DMS 273 (cell line): ENCODE measurements at regions not wholly inside any gene's neighbourhood (a gene's known extent, or its start where the extent isn't known, plus 50 kb on each side); places are given as distances from the start of the nearest gene placed in this dataset.

Source experiments
- DNase-seq: peaks from one replicate; lab custom pipeline; 2025; ENCODE audit not compliant: unreplicated experiment; lab: John Stamatoyannopoulos, UW

DNA sequence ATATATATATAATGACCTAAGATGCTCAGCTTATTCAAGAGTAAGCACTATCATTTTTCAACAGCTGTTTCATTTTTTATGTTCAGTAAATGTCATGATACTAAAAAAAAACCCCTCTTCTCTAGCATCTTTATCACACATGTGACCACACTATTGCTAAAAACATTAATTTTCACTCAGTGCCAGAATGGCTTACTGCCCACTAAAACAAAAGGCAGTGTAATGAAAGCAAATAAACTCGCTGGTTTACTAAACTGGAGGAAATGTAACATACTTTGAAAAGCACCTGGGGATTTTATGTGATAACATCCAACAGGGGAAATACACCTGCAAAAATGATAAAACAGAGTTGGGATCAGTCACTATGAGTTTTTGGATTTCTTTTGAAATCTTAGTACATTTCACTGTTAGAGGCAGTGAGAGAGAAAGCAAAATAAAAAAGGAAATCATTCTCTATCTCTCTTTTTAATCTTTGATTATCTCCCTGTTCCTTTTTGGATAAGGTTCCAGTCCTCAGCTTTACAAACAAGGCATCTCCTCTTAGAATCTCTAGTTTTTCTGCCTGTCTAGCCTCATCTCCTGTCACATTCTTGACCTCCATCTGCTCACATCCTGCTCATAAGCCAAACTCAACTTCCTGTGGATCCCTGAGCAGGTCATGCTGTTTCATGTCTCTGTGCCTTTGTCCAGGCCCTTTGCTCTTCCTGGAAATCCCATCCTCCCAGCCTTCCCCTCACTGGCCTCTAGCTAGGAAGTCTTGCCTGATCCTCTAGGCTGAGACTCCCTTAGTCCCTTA is 338.0 kb downstream of the MAN2A1 start:
- peak; percentile 15 for DNase-seq

DNA sequence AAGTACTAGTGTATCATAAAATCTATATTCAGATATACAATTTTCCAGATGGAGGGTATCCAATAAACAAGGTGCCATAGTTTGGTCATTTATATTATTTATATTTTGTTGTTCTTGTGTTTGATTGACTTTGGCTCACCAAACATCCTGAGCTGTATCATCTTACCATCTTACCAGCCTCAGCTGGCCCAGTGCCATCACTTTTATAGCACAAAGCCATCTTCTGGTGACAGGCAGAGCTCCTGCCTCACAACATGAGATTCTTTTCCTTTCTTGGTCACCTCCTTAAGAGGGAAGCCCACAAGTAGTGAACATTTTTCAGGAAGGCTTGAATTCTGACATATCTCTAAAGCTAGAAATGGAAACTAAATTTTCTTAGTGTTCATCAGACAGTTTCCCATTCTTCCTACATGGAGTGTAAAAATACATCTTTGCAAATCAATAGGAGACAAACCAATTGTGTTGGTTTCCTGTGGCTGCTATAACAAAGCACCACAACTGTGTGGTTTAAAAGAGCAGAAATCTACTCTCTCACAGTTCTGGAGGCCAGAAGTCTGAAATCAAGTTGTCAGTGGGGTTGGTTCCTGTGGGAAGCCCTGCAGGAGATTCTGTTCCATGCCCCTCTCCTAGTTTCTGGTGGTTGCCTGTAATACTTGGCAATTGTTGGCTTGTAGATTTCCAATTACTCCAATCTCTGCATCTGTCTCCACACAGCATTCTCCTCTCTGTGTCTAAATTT is 341.8 kb downstream of the MAN2A1 start:
- DNase-seq: peak; percentile 84

DNA sequence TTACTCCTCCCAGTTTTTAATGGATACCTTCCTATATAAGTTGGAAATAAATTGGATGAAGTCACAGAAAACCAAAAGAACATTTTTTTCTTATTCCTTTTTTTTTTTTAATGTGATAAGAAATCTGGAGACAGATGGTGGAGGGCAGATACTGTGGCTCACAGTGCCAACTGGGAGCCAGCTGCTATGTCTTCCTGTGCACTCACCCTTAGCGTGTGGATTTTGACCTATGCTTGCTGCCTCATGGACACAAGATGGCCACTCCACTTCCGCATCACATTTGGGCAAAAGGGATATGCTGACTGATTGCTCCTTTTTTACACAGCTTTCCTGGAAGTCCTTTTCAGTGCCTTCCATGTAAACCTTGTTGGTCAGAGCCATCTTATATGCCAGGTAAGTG is 342.6 kb downstream of the MAN2A1 start:
- DNase-seq: peak; percentile 93

DNA sequence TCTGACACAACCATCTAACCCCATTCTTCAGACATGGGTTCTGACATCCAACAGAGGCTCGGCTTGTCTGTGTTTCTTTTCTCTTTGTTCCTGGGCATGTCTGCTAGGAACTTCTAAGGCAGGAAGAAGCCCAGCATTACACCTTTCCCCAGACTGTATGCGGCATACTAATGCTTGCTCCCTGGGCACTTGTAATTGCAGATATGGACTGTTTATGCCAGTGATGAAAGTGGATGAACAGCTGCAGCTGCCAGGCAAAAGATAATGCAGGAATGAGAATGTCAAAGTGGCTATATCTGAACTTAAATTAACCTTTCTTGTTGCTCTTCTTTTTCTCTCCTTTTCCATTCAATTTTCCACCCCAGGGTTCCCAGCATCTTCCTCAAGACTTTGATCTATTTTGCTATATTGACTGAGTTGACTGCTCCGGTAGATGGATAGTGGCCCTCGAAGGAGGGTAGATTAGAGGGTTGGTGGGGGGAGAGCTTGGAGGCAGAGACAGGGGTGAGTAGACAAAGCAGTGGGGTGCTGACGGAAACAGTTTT is 344.4 kb downstream of the MAN2A1 start:
- DNase-seq: peak; percentile 58

- DNase-seq: no peak
These were observed 348.7 kb downstream of the MAN2A1 start for GRCh38 chr5:110038297-110038997.

- peak; percentile 32 for DNase-seq
These were observed 350.5 kb downstream of the MAN2A1 start for GRCh38 chr5:110040178-110040577.

DNA sequence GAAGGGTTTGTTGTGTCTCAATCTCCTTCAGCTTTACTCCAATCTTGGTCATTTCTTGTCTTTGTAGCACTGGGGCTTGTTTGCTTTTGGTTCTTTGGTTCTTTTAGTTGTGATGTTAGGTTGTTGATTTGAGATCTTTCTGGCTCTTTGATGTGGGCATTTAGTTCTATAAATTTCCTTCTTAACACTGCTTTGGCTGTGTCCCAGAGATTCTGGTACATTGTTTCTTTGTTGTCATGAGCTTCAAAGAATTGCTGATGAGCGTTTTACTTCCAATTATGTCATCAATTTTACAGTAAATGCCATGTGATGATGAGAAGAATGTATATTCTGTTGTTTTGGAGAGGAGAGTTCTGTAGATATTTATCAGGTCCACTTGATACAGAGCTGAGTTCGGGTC is 353.3 kb downstream of the MAN2A1 start:
- no peak for DNase-seq

GRCh38 chr5:110045158-110045557 is 355.4 kb downstream of the MAN2A1 start:
- peak; percentile 6 for DNase-seq

GRCh38 chr5:110048491-110048890 is 358.8 kb downstream of the MAN2A1 start:
- DNase-seq: peak; percentile 5

- DNase-seq: no peak
These were observed 360.1 kb downstream of the MAN2A1 start for GRCh38 chr5:110049816-110050215.

GRCh38 chr5:110050640-110051345 is 361.1 kb downstream of the MAN2A1 start:
- no peak for DNase-seq

DNA sequence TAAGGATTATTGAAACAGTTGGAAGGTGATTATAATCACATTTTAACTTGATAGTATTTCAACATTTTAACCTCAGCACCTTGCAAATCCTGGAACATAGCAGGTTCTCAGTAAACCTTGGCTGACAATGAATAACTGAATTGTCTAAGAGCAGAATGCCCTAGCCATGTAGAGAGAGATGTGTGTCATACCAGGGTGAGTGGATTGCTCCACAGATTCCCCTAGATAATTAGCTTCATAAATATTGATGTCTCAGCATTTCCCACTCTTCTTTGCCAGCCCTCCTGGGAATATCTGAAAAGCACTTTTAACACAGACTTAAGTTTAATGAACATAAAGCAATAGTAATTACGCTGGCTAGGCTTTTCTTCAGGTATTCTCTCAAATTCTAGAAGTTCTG is 363.5 kb downstream of the MAN2A1 start:
- DNase-seq: no peak

DNA sequence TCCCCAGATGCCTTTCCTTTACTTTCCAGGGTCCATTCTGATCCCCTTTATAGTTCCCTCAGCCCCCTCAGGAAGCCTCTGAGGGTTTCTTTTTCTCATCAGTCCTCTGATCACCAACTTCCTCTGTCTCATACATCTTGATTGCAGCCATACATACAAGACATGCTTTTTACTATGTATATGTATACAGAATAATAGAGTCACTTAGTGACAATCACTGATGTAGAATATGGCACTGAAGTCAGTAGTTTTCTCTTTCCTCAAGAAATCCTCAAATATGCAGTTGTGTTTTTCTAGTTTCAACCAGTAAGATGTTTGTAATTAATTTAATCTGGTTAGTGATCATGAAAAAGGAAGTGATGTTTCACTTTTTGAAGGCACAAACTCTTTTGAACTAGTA is 364.1 kb downstream of the MAN2A1 start:
- no peak for DNase-seq

DNA sequence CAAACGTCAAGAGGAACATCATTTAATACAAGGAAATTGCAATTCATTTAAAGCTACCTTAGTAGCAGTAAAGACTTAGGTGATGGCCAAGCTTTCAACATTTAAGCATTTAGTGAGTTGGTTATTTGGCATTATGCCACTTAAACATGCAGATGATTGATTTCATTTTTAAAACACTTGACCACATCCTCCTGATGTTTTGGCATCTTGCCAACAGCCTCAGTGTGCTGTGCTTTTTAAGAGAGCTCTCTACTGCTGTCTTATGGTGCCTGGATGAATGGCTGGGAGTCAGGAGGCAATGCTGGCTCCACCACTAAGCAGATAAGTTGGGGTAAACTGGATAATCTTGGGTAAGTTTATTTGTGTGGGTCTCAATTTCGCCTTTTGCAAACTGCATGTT is 364.5 kb downstream of the MAN2A1 start:
- peak; percentile 74 for DNase-seq

GRCh38 chr5:110055302-110055701 is 365.6 kb downstream of the MAN2A1 start:
- no peak for DNase-seq

DNA sequence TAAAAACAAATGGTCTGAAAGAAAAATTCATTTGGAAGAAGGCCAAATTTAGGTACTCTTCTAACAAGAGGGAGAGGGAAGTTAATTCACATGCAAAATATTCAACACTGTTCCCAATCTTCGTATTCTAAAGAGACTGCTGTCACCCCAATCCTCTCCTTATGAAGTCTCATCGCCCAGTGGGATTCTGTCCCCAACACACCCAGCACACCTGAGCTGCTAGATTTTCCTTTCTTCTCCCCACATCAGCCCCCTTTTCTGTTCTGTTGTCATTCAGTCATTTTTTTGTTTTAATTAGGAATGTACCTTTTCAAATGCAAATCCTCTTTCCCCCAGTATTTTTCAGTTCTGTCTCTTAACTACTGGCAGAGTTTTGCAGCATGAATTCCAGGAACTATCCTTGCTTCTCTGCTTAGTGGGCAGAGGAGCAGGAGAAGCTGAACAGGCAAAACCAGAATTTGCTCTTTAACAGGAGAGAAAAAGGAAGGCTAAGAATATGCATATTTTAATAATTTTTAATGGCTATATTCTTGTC is 366.9 kb downstream of the MAN2A1 start:
- no peak for DNase-seq

- no peak for DNase-seq
These were observed 368.4 kb downstream of the MAN2A1 start for GRCh38 chr5:110058175-110058574.

DNA sequence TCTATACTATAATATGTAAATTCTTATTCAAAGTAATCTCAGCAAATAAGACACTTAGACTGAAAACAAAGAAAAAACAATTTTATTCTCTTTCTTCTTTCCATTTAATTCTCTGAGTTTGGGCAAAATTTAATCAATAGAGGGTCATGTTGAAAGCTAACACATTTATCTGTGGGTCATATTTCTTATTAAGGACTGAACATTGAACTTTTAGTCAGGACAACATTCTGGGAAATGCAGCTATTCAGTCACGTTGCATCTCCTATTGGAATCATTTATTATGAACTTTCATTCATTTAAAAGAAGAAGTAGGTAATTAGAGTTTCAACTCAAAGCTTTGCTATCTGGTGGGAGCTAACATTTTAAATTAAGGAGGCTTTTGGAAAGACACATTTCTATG is 372.5 kb downstream of the MAN2A1 start:
- DNase-seq: no peak

GRCh38 chr5:110063640-110064602 is 374.2 kb downstream of the MAN2A1 start:
- DNase-seq: no peak
